ENCODE measurements at regions not wholly inside any gene's neighbourhood (a gene's known extent, or its start where the extent isn't known, plus 50 kb on each side); places are given as distances from the start of the nearest gene placed in this dataset.

DNA sequence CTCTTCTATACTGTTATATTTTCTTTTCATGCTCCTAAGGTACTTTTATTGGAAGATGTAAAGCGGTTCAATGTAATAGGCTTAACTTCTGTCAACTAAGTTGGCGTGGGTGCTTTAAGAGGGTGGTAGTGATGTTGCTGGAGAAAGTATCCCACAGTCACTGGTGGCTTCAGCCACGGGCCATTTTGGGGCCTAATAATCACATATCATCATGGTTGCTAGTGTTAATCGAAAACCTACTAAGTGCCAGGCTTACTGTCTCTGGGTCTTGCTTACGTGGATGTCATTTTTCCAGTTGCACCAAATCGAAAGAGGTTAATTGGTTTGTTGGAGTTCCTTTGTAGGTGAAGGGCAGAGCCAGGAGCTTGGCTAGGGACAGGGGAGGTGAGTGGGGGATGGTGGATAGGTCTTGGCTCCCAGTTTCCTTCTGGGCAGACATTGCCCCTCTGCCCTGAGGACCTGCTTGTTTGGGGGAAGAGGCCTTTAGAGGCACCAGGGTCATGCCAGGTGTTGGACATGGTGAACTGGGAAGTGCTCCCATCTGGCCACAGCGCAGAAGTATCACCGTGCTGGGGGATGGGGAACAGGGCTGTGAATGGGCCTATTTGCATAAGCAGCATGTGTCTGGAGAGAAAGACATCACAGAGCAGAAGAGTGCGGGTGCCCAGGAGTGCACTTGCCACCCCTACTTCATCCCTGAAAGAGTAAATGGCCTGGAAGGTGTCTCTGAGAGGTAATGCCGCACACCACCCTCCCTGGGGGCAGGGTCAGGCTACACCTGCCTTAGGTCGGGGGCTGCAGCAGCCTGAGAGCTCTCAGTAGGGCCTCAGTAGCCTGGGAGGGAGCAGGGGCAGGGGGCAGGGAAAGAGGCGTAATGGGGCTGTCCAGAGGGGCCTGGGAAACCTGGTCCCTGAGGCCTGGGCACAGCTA is 62.4 kb upstream of the POLG start:
- Histone ChIP-seq H3K9me3 (no peaks in the 10 kb centered on the region), H3K4me3 (no peak overlapping the region), H3K36me3 (no peaks in the 10 kb centered on the region), H3K4me1 (peaks cover 0 to 14% of the 10 kb centered on the region in 2 donors), H3K27ac (no peak overlapping the region), H3K27me3 (peaks cover 14 to 44% of the 10 kb centered on the region in 2 donors)
- no peak for DNase-seq
- intact Hi-C loops (cut with DNase I; ENCODE audit: low total_unique reads): no loop called here
- TF ChIP-seq, protein P1, sequence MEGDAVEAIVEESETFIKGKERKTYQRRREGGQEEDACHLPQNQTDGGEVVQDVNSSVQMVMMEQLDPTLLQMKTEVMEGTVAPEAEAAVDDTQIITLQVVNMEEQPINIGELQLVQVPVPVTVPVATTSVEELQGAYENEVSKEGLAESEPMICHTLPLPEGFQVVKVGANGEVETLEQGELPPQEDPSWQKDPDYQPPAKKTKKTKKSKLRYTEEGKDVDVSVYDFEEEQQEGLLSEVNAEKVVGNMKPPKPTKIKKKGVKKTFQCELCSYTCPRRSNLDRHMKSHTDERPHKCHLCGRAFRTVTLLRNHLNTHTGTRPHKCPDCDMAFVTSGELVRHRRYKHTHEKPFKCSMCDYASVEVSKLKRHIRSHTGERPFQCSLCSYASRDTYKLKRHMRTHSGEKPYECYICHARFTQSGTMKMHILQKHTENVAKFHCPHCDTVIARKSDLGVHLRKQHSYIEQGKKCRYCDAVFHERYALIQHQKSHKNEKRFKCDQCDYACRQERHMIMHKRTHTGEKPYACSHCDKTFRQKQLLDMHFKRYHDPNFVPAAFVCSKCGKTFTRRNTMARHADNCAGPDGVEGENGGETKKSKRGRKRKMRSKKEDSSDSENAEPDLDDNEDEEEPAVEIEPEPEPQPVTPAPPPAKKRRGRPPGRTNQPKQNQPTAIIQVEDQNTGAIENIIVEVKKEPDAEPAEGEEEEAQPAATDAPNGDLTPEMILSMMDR (IDR thresholded peaks at IDR 0.05): no peak
- no peak for TF ChIP-seq POLR2A (IDR thresholded peaks at IDR 0.05)

DNA sequence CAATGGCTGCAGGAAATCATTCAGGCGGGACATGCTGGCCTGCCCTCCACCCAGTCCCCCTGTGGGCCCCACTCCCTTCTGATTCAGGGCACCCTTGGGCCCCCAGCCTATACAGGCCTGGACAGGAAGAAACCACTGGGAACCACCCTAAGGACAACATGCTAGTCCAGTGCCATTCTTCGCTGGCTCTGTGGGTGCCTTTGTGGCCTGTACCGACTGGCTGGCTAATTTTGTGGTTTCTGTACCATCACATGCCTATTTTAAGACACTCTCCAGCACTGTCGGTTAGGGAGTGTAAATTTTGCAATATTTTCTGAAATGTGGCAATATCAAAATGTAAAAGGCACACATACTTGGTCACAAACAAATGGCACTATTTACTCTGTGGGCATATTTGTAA is 61.4 kb upstream of the POLG start:
- peaks cover 14 to 41% of the 10 kb centered on the region in 2 donors for H3K27me3 ChIP-seq
- no peak overlapping the region for H3K27ac ChIP-seq
- H3K9me3 ChIP-seq: no peaks in the 10 kb centered on the region
- intact Hi-C loops (cut with DNase I; ENCODE audit: low total_unique reads): no loop called here
- TF ChIP-seq POLR2A (IDR thresholded peaks at IDR 0.05): no peak
- TF ChIP-seq, protein P1 (IDR thresholded peaks at IDR 0.05): no peak
- no peak overlapping the region for H3K4me3 ChIP-seq
- H3K4me1 ChIP-seq: peaks cover 0 to 14% of the 10 kb centered on the region in 2 donors
- DNase-seq: no peak
- H3K36me3 ChIP-seq: no peaks in the 10 kb centered on the region

DNA sequence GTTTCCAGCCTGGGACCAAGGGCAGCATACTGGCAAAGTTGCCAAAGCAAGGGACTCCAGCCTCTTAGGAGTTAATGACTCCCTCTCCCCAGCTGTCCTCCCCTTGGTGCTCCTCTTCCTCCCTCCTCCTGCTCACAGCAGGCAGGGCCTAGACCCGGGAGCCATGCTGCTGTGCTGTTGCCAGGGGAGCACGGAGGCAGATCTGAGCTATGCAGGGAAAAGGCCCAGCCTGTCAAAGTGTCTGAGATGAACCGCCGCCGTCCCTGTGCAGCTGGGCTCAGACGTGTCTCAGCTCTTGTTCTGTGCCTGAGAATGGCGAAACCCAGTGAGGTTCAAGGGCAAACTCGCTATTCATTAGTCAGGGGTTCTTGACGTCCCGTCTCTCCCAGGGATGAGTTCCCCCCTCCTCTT is 60.8 kb upstream of the POLG start:
- no peak for TF ChIP-seq POLR2A (IDR thresholded peaks at IDR 0.05)
- TF ChIP-seq, protein P1 (IDR thresholded peaks at IDR 0.05): no peak
- H3K36me3 ChIP-seq: no peaks in the 10 kb centered on the region
- DNase-seq: no peak
- H3K9me3 ChIP-seq: no peaks in the 10 kb centered on the region
- H3K27me3 ChIP-seq: peaks cover 14 to 35% of the 10 kb centered on the region in 2 donors
- no peak overlapping the region for H3K27ac ChIP-seq
- H3K4me1 ChIP-seq: peaks cover 0 to 14% of the 10 kb centered on the region in 2 donors
- intact Hi-C loops (cut with DNase I; ENCODE audit: low total_unique reads): no loop called here
- no peak overlapping the region for H3K4me3 ChIP-seq

DNA sequence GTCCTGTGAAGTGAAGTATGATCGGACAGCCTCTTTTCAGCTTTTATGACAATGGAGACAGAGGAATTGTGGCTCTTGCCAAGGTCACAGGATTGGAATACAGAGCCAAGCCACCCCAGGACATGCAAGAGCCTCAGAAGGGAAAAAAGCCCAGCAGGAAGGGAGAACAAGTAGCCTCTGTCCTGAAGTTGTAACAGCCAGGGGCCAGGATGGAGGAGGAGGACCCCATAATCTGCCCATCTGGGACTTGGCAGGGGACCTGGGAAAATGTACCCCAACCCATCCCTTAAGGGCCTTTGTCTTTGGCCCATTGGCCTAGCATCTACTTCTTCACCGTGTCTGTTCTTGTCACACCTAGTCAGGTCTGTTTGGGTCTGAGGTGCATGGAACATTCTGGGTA is 60.4 kb upstream of the POLG start:
- intact Hi-C loops (cut with DNase I; ENCODE audit: low total_unique reads): no loop called here
- TF ChIP-seq, protein P1 (IDR thresholded peaks at IDR 0.05): no peak
- TF ChIP-seq POLR2A (IDR thresholded peaks at IDR 0.05): no peak

DNA sequence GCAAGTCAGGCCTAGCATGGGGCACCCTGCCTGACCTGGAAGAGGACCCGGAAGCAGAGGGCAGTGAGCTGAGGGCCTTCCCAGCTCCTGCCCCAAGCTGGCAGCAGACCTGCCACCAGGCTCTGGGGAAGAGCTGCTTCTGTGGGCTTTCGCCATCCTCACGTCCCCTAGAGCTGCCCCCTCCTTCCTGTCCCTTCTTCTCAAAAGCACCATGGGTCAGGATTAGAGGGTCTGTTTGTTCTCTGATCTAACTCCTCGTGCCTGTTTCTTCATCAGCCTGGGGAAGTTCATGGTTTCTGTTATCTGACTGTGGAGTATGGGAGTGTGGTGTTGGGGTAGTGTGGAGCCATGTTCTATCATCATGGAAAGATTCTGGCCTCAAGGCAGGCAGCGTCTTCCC is 58.4 kb upstream of the POLG start:
- intact Hi-C loops (cut with DNase I; ENCODE audit: low total_unique reads): no loop called here
- H3K4me3 ChIP-seq: no peak overlapping the region
- H3K36me3 ChIP-seq: no peaks in the 10 kb centered on the region
- H3K9me3 ChIP-seq: no peaks in the 10 kb centered on the region
- H3K27me3 ChIP-seq: peaks cover 0 to 17% of the 10 kb centered on the region in 2 donors
- H3K27ac ChIP-seq: no peak overlapping the region
- no peaks in the 10 kb centered on the region for H3K4me1 ChIP-seq
- DNase-seq: no peak
- TF ChIP-seq, protein P1 (IDR thresholded peaks at IDR 0.05): no peak
- TF ChIP-seq POLR2A (IDR thresholded peaks at IDR 0.05): no peak

More for the DNA sequence above, 60.4 kb upstream of the POLG start:
- Histone ChIP-seq H3K27ac (no peak overlapping the region), H3K4me3 (no peak overlapping the region), H3K4me1 (peaks cover 0 to 10% of the 10 kb centered on the region in 2 donors), H3K27me3 (peaks cover 14 to 33% of the 10 kb centered on the region in 2 donors), H3K36me3 (no peaks in the 10 kb centered on the region), H3K9me3 (no peaks in the 10 kb centered on the region)
- DNase-seq: no peak

Measured in uterus (tissue), 3 donors.